Glomerular visceral epithelial cell (primary cell): ENCODE measurements at regions not wholly inside any gene's neighbourhood (a gene's known extent, or its start where the extent isn't known, plus 50 kb on each side); places are given as distances from the start of the nearest gene placed in this dataset.
A peak's percentile ranks its signal among the peaks of the same experiment; 100 is the strongest.
"Not testable (repeated sequence)": the region's sequence is repeated elsewhere in the genome, so short reads cannot be mapped to it uniquely, and the experiment has no call there.

ENCODE experiments used
- DNase-seq: peaks from one replicate; pipeline ENCODE4 v3.0.0-alpha.2; 2016; ENCODE audit errors: extremely low spot score

DNA sequence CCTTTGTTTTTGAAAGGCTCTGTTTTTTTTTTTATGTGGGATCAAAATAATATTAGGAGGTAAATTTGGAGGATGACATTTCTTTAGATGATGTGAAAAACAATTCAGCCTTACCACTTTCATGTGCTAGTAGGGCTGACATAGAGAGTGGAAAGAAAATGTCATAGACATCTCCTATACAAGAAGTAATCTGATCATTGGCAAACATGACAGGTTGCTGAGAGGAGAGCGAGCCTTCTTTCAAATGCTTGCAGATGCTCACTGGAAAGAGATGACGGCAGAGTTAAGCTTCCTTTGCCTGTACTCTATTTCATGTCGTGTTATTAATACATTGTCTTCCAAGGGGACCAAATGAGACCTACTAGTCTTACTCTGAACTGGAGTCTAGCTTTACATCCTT lies 160.1 kb upstream of the DAP start:
- DNase-seq, result no peak

DNA sequence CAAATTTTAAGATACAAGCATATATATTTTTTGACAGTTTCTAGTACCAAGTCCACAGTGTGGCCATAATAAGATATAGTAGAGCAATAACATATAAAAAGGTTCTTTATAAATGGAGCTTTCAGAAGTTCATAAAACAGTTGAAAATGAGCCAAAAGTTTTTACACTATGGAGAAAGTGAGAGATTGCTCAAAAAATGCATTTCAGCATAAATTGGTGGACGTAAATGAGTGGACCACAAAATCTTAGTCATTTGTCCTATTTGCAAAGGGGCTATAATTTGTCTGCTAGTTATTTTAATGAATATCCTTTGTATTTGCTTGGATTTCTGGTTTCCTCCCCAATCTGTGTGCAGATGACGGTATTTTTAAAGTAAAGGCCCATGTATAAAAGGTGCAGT lies 159.4 kb upstream of the DAP start:
- no peak for DNase-seq

DNA sequence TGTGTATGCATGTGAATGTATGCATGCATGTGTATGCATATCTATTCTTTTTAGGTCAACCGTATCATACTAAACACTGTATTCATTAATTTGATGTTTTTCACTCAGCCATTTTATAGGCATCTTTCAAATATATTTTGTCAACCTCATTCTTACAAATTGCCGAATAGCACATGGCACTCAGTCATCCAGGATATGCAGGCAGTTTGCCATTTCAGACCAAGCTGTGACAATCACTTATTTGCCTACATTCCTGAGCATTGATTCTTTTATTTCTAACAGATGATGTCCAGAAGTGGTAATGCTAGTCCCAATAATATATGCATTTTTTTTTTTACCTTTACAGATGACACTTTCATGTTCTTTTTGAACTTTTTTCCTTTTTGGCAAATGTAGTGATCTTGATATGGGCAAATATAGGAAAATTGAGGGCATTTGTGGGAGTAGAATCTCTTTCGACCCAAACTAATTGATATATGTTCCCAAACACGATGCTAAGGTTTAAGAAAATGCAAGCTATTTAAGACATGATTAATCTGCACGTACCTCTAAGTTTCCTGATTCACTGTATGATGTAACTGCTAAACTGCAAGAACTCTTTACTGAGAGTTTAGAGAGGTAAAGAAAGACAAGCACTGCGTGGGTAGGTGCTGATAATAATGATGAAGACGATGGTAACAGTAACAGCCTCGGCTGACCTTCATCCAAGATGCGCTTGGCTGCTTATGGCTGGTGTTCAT lies 153.9 kb upstream of the DAP start:
- no peak for DNase-seq

DNA sequence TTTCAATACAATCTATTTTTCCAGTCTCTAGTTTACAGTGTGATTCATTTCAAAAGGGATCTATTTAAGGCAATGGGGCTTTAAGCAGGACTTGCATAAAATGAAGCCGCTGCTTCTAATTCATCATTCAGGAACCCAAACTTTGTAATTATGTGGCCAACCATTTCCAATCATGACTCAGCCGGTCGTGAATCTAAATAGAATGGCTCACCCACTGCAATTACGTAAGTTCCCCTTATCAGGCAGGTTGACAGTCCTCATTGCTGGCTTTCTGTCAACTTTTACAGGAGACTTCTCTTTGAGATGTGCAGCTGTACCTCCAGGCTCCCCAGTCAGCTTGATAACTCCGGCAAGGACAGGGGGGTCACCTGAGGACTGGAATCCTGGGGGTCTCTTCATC lies 152.8 kb upstream of the DAP start:
- DNase-seq, result peak; percentile 77

DNA sequence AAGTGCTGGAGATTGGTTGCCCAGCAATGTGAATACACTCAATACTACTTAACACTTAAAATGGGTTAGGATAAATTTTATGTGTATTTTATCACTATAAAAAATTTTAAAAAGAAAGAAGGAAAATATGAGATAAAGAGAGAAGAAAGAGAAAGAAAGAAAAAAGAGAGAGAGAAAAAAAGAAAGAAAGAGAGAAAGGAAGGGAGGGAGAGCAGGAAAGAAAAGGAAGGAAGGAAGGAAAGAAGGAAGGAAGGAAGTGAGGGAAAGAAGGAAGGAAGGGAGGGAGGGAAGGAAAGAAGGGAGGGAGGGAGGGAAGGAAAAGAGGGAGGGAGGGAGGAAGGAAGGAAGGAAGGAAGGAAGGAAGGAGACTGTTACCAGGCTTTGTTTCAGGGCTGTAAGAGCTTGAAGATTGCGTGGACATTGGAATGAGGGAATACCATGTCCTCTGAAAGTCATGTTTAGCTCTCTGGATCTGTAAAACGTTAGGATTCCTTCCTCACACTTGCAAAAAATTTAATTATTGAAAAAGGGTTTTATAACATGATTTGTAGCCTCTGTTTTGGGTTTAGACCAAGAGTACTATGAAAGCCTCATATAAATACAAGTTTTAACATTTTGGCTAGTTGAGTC lies 152.3 kb upstream of the DAP start:
- DNase-seq, result no peak

DNA sequence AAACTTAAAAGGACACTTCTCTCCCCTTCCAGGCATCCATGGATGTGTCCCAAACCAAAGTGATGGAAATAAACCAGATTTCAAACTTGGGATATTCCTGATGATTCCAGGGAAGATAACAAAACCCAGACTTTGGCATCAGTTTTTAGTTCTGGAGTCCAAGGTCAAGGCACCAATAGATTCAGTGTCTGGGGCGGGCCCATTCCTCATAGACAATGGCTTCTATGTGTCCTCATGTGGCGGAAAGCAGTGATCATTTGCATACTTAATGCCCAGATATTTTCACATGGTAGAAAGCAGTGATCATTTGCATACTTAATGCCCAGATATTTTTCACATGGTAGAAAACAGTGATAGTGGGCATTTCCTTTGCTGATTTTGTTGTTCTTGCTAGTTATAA lies 151.4 kb upstream of the DAP start:
- no peak for DNase-seq

DNA sequence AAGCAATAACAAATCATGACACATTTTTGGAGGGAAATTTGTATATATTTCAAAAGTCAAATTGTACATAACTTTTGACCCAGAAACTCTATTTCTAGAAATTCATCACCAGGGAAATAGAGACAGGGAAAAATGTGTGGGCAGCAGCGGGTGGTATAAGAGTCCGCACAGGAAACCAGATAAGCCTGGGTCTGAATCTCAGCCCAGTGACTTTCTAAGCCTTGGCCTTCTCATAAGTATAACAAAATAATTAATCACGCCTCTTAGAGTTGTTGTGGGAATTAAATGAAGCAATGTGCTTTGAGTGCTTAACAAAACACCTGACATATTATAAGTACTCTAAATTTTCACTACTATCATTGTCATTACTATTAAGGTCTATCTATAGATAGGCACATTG lies 149.2 kb upstream of the DAP start:
- DNase-seq, result no peak

DNA sequence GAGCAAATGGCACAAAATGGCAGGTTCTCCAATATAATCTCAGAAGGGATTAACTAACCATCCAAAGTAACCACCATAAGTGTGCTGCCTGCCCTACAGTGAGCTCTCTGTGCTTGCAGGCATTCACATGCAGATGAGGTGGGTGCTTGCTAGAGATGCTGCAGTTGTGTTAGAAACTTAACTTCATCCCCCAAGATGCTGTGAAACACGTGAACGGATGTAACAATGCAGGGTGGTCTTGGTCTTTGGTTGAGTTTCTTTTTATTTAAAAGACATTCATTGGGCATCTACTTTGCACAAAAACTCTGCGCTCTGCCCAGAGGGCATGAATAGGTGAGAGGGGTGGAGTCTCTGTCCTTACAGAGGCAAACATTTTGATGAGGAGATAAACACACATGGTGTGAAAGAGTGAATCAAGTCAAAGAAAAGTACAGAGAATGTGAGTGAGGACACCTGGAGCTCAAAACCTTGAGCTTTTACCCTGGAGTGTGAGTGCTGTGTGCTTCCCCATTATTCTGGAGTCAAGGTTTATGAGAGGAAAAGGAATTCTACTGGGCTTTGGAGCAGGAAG lies 143.9 kb upstream of the DAP start:
- no peak for DNase-seq

DNA sequence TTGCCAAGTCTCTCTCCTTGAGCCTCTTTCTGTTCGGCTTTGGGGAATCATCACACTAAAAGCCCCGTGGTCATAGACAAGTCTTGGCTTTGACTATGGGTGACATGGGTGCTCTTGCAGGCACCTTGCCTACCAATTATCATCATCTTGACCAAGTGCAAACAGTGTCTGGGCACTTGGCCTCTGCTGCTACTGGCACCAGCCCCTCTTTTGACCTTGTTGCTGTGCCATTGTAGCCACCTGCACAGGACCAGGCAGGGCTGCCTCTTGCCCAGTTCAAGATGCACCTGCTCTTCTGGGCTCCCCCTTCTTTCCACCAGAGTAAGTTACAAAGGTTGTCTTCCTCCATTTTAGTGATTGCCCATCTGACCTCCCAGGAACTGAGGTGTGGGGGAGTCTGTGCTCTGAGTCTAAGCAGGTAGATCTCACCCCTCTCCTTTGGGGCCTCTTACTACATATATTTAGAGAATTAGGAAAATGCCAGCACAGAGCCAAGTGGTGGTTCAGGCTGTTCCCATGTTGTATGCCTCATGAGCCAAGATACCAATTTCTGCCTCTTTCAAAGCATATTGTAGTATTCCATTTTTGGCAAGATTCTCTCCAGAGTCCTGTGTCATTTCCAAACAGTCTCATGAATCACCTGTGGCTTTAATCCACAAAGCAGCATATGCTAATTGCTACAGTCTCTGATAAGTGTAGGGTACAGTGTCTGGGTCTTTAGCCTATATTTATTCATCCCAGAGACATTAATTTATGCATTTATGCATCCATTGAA lies 142.9 kb upstream of the DAP start:
- DNase-seq, result no peak

DNA sequence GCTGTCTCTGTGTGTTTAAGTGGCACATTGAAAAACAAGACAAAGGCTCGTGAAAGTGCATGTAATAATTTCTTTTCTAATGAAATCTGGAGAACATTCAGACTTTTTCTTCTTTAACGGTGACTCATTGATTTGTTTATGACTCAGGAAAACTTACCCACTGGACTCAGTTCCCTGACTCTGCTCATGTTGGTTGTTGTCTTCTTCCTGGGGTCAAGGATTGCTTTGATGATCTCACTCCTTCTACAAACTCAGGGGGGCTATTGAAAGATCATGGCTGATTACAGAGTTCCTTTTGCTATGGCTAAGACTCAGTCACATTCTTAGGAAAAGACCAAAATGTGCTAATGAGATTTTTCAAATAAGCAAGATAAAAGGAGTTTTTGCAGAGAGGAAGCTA lies 141.1 kb upstream of the DAP start:
- DNase-seq, result peak; percentile 32

DNA sequence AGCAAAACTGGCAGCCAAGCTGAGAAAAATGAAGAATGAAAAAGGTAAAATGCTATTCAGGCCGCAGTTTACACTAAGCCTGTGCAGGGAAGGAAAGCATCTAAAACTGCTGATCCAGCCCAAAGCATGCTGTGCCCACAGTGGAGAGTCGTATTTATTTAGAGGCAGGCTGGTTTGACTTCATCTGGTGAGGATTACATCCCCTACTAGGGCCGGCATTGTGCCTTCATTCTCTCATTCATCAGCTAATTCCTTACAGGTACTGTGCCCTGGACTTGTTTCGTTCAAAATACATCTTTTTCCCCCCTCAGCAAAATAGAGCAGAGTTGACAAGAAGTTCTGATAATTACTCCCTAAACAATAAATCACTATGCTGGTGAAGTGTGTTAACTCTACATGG lies 137.5 kb upstream of the DAP start:
- DNase-seq, result no peak

DNA sequence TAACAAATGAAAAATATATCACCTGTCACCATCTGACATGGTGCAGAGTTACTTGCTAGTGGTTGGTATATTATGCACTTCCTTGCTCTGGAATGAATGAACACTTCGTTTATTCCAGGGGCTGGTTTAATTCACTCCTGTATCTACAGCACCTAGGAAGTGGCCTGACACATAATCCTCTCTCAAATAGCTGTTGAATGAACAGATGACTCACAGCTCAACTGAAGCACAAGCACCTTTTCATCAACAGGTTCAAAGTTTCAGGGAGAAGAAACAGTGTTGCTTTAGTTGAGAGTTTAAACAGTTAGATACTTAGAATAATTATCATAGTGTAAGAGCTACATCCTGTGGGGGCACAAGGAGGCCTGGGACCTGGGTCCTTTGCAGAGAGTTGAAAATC lies 135.0 kb upstream of the DAP start:
- DNase-seq, result peak; percentile 21

DNA sequence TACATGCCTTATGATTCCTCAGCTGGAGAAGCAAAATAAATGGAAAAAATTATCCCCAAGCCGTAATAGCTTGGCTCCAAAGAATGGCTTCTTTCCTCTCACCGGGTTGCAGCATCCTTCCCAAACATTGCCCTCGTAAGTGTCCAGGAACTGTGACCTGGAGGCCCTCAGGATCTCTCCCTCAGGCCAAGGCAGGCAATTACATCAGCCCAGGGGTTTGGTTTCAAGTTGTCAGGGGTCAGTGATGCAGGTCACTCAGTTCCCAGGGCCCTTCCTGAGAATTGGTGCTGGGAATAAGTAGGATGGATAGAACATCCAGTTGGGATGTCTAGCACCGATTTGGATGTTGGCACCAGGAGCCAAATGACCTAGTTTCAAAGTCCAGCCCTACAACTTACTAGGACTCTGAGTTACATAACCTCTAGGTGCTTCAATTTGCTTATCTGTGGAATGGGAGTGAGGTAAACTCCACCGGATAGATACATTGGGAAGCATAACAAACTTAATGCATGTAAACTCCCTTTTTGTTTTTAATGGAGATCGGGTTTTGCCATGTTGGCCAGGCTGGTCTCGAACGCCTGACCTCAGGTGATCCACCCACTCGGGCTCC lies 133.5 kb upstream of the DAP start:
- DNase-seq, result no peak

DNA sequence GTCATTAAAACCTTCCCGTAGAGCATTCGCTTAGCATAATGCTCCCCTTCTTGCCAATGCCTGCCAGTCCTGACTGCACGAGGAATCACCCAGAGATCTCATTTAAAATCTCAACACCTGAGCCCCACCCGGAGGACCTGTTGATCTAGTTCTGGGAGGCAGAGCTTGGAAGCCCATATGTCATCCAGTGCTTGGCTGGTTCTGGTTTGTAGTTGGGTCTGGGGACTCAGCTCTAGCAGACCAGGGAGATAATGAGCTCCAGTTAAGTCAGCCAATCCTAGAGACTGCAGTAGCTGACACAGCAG lies 131.8 kb upstream of the DAP start:
- no peak for DNase-seq

DNA sequence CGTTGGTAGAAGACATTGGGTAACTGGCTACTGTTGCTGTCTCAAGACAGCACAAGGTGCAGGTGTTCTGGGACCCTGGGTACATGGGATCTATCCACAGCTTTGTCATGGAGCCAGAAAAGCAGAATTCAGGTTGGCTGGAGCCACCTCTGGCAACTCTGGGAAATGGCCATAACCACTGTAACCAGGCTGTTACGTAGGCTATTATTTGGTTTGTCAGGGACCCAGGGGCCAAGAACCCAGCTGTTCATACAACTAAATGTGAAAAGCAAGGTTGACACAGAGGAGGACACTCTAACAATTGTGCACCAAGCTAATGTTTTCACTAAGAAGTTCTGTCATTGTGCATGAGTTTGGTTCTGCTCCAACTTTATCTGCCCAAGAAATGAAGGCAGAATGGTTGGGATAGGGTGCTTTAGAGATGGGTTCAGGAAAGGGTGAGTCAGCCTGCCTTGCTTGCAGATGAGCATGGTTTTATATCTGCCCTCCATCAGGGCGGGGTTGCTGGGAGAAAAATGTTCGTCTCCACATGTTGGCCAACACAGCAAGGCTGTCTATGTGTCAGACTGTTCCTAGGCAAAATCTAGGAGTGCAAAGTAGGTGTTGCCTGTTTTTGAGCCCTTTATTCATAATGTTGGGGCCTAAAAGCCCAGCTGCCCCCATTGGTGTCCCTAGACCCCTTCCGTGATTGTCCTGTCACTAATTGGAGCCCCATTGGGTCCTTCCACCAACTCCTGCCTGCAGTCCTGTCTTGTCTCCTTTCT lies 131.3 kb upstream of the DAP start:
- DNase-seq, result no peak

DNA sequence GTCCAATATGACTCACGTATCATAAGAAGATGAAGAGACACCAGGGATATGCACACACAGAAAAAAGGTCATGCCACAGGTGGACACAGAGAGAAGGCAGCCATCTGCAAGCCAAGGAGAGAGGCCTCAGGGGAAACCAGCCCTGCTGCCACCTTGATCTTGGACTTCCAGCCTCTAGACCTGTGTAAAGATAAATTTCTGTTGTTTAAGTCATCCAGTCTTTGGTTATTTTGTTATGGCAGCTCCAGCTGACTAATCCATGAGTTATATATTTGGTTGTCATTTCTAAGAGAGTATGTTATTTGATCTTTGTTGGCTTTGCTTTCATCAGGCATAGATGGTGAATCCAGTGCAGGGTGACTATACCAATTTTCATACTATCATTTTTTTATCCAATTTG lies 130.2 kb upstream of the DAP start:
- DNase-seq, result no peak

DNA sequence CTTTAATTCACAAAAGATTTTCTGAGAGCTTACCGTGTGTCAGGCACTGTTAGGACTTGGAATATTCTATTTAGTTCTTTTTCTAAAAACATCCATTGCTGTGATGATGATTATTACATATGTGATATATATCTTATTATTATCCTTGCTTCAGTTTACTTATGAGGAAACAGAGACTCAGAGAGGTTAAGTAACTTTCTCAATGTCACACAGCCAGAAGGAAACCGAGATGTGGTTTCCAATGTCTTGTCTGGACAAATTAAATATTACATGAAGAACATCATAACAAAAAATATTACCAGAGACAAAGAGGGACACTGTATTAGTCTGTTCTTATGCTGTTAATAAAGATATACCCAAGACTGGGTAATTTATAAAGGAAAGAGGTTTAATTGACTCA lies 125.5 kb upstream of the DAP start:
- DNase-seq, result no peak

DNA sequence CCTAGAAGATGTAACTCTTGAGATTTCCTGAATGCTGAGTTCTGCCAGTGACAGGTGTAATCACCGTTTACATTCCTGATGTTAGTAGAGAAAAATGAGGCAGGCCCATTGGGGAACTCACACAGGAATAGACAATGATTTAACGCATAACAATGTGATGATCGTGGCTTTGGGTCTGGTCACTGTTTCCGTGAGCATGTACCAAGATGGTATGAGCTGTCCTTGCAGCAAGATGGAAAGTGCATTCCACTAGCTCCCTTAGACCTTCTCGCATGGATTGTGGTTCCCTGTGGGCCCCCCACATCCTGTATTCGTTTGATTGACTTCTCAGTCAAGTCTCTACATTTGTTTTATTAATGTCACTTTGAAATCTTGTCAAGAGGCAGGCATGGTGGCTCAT lies 124.0 kb upstream of the DAP start:
- DNase-seq, result peak; percentile 96

DNA sequence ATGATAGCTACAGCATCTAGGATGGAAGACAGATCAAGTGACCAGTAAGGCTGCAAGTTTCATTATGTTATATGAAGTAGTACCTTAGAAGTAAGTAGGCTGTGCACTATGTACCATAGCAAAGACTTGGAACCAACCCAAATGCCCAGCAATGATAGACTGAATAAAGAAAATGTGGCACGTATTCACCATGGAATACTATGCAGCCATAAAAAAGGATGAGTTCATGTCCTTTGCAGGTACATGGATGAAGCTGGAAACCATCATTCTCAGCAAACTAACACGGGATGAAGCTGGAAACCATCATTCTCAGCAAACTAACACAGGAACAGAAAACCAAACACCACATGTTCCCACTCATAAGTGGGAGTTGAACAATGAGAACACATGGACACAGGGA lies 122.9 kb upstream of the DAP start:
- DNase-seq, result not testable (repeated sequence)

DNA sequence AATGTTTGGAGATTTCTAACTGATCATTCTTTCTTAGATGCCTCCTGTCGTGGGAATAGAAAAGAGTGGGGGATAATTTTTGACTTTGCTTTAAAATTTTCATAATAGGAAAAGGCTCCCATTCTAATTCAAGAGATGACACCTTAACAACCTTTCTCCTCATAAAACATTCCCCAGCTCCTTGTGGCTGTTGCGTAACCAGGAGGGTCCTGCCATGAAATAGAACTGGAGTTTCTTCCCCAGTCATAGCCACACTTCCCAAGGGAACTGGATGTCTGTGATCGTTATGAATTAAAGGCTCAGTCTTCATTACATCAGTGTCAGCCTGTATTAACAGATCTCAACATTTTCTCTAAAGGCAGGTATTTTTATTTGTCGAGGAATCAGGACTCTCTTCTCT lies 119.9 kb upstream of the DAP start:
- no peak for DNase-seq

DNA sequence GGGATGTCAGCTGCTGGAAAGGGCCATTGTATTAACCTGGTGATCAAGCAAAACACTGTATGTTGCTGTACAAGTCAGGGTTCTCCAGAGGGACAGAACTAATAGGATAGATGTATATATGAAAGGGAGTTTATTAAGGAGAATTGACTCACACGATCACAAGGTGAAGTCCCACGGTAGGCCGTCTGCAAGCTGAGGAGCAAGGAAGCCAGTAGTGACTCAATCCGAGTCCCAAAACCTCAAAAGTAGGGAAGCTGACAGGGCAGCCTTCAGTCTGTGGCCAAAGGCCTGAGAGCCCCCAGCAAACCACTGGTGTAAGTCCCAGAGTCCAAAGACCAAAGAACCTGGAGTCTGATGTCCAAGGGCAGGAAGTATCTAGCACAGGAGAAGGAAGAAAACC lies 116.0 kb upstream of the DAP start:
- peak; percentile 48 for DNase-seq
